CD14-positive monocyte (primary cell): ENCODE measurements at regions not wholly inside any gene's neighbourhood (a gene's known extent, or its start where the extent isn't known, plus 50 kb on each side); places are given as distances from the start of the nearest gene placed in this dataset.

Source experiments
- DNase-seq, 3 donors: peaks; one replicate each; pipeline ENCODE4 v3.0.0-alpha.2; 2011 to 2022
- H2AFZ ChIP-seq: 2 replicates; pipeline ENCODE4 v1.6.0; 2012; ENCODE audit warnings: mild to moderate bottlenecking, low read depth, low read length, inconsistent platforms; ENCODE audit not compliant: insufficient read depth, poor library complexity, severe bottlenecking
- H3K27ac ChIP-seq, 2 donors: 1 replicate in 1 of 2; 2 replicates in 1 of 2; pipeline ENCODE4 v1.5.1; 2012 to 2013; ENCODE audit warnings: low read length in 2 of 2, control low read depth in 1 of 2, inconsistent platforms in 1 of 2, low read depth in 1 of 2, mild to moderate bottlenecking in 1 of 2
- H3K27me3 ChIP-seq, 2 donors: one replicate each; pipeline versions ENCODE4 v1.6.0 to v1.6.1; 2011 to 2013; ENCODE audit warnings: low read length in 2 of 2; ENCODE audit not compliant: control insufficient read depth in 2 of 2, insufficient read depth in 2 of 2
- H3K36me3 ChIP-seq, 2 donors: replicated peaks in 1 of 2; 1 replicate in 1 of 2; 2 replicates in 1 of 2; pipeline versions ENCODE4 v1.5.1 to v1.6.1; 2012 to 2013; ENCODE audit warnings: low read length in 2 of 2, control low read depth in 1 of 2, inconsistent platforms in 1 of 2, mild to moderate bottlenecking in 1 of 2; ENCODE audit not compliant: insufficient read depth in 2 of 2, control insufficient read depth in 1 of 2
- H3K4me1 ChIP-seq, 2 donors: 1 replicate in 1 of 2; 2 replicates in 1 of 2; pipeline versions ENCODE4 v1.5.1 to v1.6.1; 2012 to 2013; ENCODE audit warnings: low read length in 2 of 2, control low read depth in 1 of 2, inconsistent platforms in 1 of 2, mild to moderate bottlenecking in 1 of 2, moderate library complexity in 1 of 2; ENCODE audit not compliant: insufficient read depth in 2 of 2, control insufficient read depth in 1 of 2
- H3K4me2 ChIP-seq: replicated peaks from 2 replicates; pipeline ENCODE3; 2012; ENCODE audit warnings: low read length, moderate library complexity, mild to moderate bottlenecking; ENCODE audit not compliant: poor library complexity, severe bottlenecking; ENCODE audit errors: extremely low read depth
- H3K4me3 ChIP-seq, 3 experiments: fragments of 200-600 bp in 1 of 3; sonication (generic) in 1 of 3; replicated peaks in 1 of 3; 1 replicate in 2 of 3; 2 replicates in 1 of 3; pipeline ENCODE4 v1.5.1; 2011 to 2013; ENCODE audit warnings: low read length in 3 of 3, mild to moderate bottlenecking in 3 of 3, control low read depth in 2 of 3, low read depth in 2 of 3, inconsistent platforms in 1 of 3, moderate library complexity in 1 of 3
- H3K79me2 ChIP-seq: 2 replicates; pipeline ENCODE4 v1.6.0; 2012; ENCODE audit warnings: mild to moderate bottlenecking, control low read depth, inconsistent platforms, low read length, moderate library complexity; ENCODE audit not compliant: insufficient read depth
- H3K9ac ChIP-seq: 2 replicates; pipeline ENCODE4 v1.6.0; 2017; ENCODE audit warnings: low read length, mild to moderate bottlenecking; ENCODE audit not compliant: insufficient read depth, poor library complexity, severe bottlenecking
- H3K9me3 ChIP-seq, 2 donors: replicated peaks in 1 of 2; 1 replicate in 1 of 2; 2 replicates in 1 of 2; pipeline versions ENCODE4 v1.5.1 to v1.6.1; 2012 to 2013; ENCODE audit warnings: low read length in 2 of 2, control low read depth in 1 of 2; ENCODE audit not compliant: control insufficient read depth in 1 of 2, insufficient read depth in 1 of 2
- H4K20me1 ChIP-seq: 2 replicates; pipeline ENCODE4 v1.6.0; 2012; ENCODE audit warnings: mild to moderate bottlenecking, low read length, control low read depth, moderate library complexity; ENCODE audit not compliant: insufficient read depth
- H3K27ac Mint-ChIP-seq, 7 donors: one replicate each; pipeline ENCODE4 v1.8.0; 2020; ENCODE audit warnings: mild to moderate bottlenecking in 7 of 7, mixed read lengths in 7 of 7, moderate library complexity in 6 of 7, inconsistent platforms in 2 of 7
- H3K27me3 Mint-ChIP-seq, 3 donors: one replicate each; pipeline ENCODE4 v1.8.0; 2021 to 2022; ENCODE audit warnings: low read depth in 3 of 3, mild to moderate bottlenecking in 3 of 3, mixed read lengths in 3 of 3, moderate library complexity in 3 of 3, inconsistent platforms in 1 of 3
- H3K36me3 Mint-ChIP-seq, 2 donors: one replicate each; pipeline ENCODE4 v1.8.0; 2020; ENCODE audit warnings: mixed read lengths in 2 of 2, inconsistent platforms in 1 of 2, mild to moderate bottlenecking in 1 of 2
- H3K4me1 Mint-ChIP-seq: one replicate; pipeline ENCODE4 v1.8.0; 2020; ENCODE audit warnings: mild to moderate bottlenecking, mixed read lengths
- H3K4me3 Mint-ChIP-seq, 2 donors: one replicate each; pipeline ENCODE4 v1.8.0; 2020; ENCODE audit warnings: mild to moderate bottlenecking in 2 of 2, mixed read lengths in 2 of 2, moderate library complexity in 1 of 2
- H3K9me3 Mint-ChIP-seq, 7 donors: one replicate each; pipeline ENCODE4 v1.8.0; 2020 to 2022; ENCODE audit warnings: mixed read lengths in 7 of 7, mild to moderate bottlenecking in 6 of 7, moderate library complexity in 6 of 7, inconsistent platforms in 2 of 7
- CTCF ChIP-seq: fragments of 200-600 bp; IDR thresholded peaks from one replicate; pipeline ENCODE4 v1.8.0; 2022; ENCODE audit warnings: antibody characterized with exemption, mild to moderate bottlenecking
- WGBS: methylation state at CpG from one replicate; pipeline ENCODE4 v1.1.5; 2013; ENCODE audit warnings: missing lambda C conversion rate; ENCODE audit not compliant: insufficient coverage; 5-methylcytosine and 5-hydroxymethylcytosine counted together
- intact Hi-C, 2 donors: fragments of 100-400 bp; cut with micrococcal nuclease; formaldehyde crosslinking; loops; one replicate each; pipeline versions ENCODE4 v1.15.0 to v1.15.1; 2023

GRCh38 chr15:96124436-96124835 is 206.1 kb upstream of the NR2F2 start:
- H3K9ac ChIP-seq, result no peak overlapping the region
- no peak overlapping the region for H3K4me2 ChIP-seq
- DNase-seq, result no peak
- Mint-ChIP-seq H3K36me3 (no peaks in the 10 kb centered on the region), H3K27ac (no peak overlapping the region), H3K27me3 (peaks cover 0 to 3% (median 0%) of the 10 kb centered on the region in 3 donors), H3K4me3 (no peak overlapping the region), H3K9me3 (peaks cover 2 to 13% (median 6%) of the 10 kb centered on the region in 7 donors), H3K4me1 (no peaks in the 10 kb centered on the region)
- no peak overlapping the region for H3K27ac ChIP-seq
- H3K4me1 ChIP-seq, result no peaks in the 10 kb centered on the region
- H3K4me3 ChIP-seq, result no peak overlapping the region
- no peaks in the 10 kb centered on the region for H3K27me3 ChIP-seq
- H3K36me3 ChIP-seq, result no peaks in the 10 kb centered on the region
- no peak for TF ChIP-seq CTCF
- H2AFZ ChIP-seq, result no peak overlapping the region
- H4K20me1 ChIP-seq, result no peaks in the 10 kb centered on the region
- H3K9me3 ChIP-seq, result peaks cover 0 to 3% of the 10 kb centered on the region in 2 donors
- intact Hi-C loops, result no loop called here
- no peaks in the 10 kb centered on the region for H3K79me2 ChIP-seq
- WGBS, result 92% methylated on average over 5 of the region's 5 CpGs

- DNase-seq, result no peak
- WGBS, result no CpG with 5 or more reads among the region's 5 CpGs
- Histone ChIP-seq H3K27ac (no peak overlapping the region), H3K9ac (no peak overlapping the region), H3K9me3 (peaks cover 0 to 3% of the 10 kb centered on the region in 2 donors), H4K20me1 (no peaks in the 10 kb centered on the region), H3K27me3 (no peaks in the 10 kb centered on the region), H3K4me2 (no peak overlapping the region), H3K4me1 (no peaks in the 10 kb centered on the region), H3K4me3 (no peak overlapping the region), H3K36me3 (no peaks in the 10 kb centered on the region), H3K79me2 (no peaks in the 10 kb centered on the region), H2AFZ (no peak overlapping the region)
- H3K27ac Mint-ChIP-seq, result no peak overlapping the region
- H3K4me3 Mint-ChIP-seq, result no peak overlapping the region
- peaks cover 0 to 3% (median 0%) of the 10 kb centered on the region in 3 donors for H3K27me3 Mint-ChIP-seq
- TF ChIP-seq CTCF, result no peak
- intact Hi-C loops, result no loop called here
- peaks cover 0 to 11% (median 5%) of the 10 kb centered on the region in 7 donors for H3K9me3 Mint-ChIP-seq
- no peaks in the 10 kb centered on the region for H3K4me1 Mint-ChIP-seq
- H3K36me3 Mint-ChIP-seq, result no peaks in the 10 kb centered on the region
Measured at GRCh38 chr15:96125721-96126415, 204.6 kb upstream of the NR2F2 start.
